ENCODE measurements at regions not wholly inside any gene's neighbourhood (a gene's known extent, or its start where the extent isn't known, plus 50 kb on each side); places are given as distances from the start of the nearest gene placed in this dataset.

DNA sequence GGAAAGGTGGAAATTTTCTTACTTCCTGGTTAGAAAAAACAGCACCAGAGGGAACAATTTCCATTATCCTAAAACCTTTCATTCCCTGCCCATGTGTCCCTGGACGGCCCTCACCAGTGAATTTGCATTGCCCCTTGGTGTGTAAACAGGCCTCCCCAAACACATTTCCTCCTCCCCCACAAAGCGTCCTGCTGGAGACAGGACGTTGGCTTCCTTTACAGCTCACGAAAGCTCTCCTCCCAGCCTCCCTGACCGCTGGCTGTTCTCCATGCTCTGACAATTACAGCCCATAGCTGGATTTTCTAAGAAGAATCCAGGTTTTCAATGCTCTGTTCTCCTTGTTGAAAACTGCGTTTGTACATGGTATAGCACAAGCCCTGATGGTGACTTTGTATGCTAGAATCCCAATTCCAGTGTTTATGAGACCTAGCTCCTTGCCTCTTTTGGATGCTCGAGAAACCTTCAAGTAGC is 724.2 kb upstream of the CELF2 start:
- TF ChIP-seq, protein P1, sequence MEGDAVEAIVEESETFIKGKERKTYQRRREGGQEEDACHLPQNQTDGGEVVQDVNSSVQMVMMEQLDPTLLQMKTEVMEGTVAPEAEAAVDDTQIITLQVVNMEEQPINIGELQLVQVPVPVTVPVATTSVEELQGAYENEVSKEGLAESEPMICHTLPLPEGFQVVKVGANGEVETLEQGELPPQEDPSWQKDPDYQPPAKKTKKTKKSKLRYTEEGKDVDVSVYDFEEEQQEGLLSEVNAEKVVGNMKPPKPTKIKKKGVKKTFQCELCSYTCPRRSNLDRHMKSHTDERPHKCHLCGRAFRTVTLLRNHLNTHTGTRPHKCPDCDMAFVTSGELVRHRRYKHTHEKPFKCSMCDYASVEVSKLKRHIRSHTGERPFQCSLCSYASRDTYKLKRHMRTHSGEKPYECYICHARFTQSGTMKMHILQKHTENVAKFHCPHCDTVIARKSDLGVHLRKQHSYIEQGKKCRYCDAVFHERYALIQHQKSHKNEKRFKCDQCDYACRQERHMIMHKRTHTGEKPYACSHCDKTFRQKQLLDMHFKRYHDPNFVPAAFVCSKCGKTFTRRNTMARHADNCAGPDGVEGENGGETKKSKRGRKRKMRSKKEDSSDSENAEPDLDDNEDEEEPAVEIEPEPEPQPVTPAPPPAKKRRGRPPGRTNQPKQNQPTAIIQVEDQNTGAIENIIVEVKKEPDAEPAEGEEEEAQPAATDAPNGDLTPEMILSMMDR (IDR thresholded peaks at IDR 0.05), result no peak
- no peak for TF ChIP-seq POLR2A (IDR thresholded peaks at IDR 0.05)

Measured in thyroid gland (tissue), 4 donors.